GM12872 (cell line): ENCODE measurements at regions not wholly inside any gene's neighbourhood (a gene's known extent, or its start where the extent isn't known, plus 50 kb on each side); places are given as distances from the start of the nearest gene placed in this dataset.

ENCODE experiments used
- CTCF ChIP-seq: IDR thresholded peaks from 3 replicates; pipeline ENCODE4 v1.5.1; 2011; ENCODE audit warnings: low read depth, mild to moderate bottlenecking, low read length, moderate library complexity; ENCODE audit not compliant: insufficient read depth

GRCh38 chr22:27344546-27344945 lies 457.0 kb downstream of the MN1 start:
- no peak for TF ChIP-seq CTCF

GRCh38 chr22:27345691-27346090 lies 455.9 kb downstream of the MN1 start:
- no peak for TF ChIP-seq CTCF

- TF ChIP-seq CTCF = no peak
Measured at GRCh38 chr22:27347951-27348350, 453.6 kb downstream of the MN1 start.

GRCh38 chr22:27348634-27349033 lies 452.9 kb downstream of the MN1 start:
- TF ChIP-seq CTCF = no peak

- TF ChIP-seq CTCF = no peak
Measured at GRCh38 chr22:27349456-27349855, 452.1 kb downstream of the MN1 start.

- no peak for TF ChIP-seq CTCF
Measured at GRCh38 chr22:27350306-27350705, 451.2 kb downstream of the MN1 start.

- TF ChIP-seq CTCF = no peak
Measured at GRCh38 chr22:27352426-27352825, 449.1 kb downstream of the MN1 start.
